DND-41 (cell line): ENCODE measurements at regions not wholly inside any gene's neighbourhood (a gene's known extent, or its start where the extent isn't known, plus 50 kb on each side); places are given as distances from the start of the nearest gene placed in this dataset.

ENCODE experiments used
- ATAC-seq: fragments of 200-7000 bp; cut with Tn5 transposase; 3 replicates; pipeline ENCODE4 v1.9.1; 2021; ENCODE audit warnings: low read depth; ENCODE audit not compliant: insufficient read depth
- DNase-seq: peaks from one replicate; pipeline ENCODE4 v3.0.0-alpha.2; 2020
- H2AFZ ChIP-seq: 2 replicates; pipeline ENCODE4 v1.6.0; 2012; ENCODE audit warnings: low read depth, low read length
- H3K27ac ChIP-seq: 2 replicates; pipeline ENCODE4 v1.5.1; 2012; ENCODE audit warnings: low read length, inconsistent platforms
- H3K27me3 ChIP-seq: fragments of 200-600 bp; sonication (generic); 2 replicates; pipeline ENCODE4 v1.6.0; 2012; ENCODE audit warnings: low read length, mild to moderate bottlenecking, inconsistent platforms; ENCODE audit not compliant: insufficient read depth, poor library complexity
- H3K36me3 ChIP-seq: 2 replicates; pipeline ENCODE4 v1.5.1; 2012; ENCODE audit warnings: low read length, inconsistent platforms; ENCODE audit not compliant: insufficient read depth
- H3K4me1 ChIP-seq: 2 replicates; pipeline ENCODE4 v1.5.1; 2012; ENCODE audit warnings: mild to moderate bottlenecking, low read length; ENCODE audit not compliant: insufficient read depth
- H3K4me2 ChIP-seq: 2 replicates; pipeline ENCODE4 v1.6.0; 2012; ENCODE audit warnings: mild to moderate bottlenecking, moderate library complexity, low read length, inconsistent platforms; ENCODE audit not compliant: insufficient read depth
- H3K4me3 ChIP-seq, 2 experiments: fragments of 200-600 bp in 1 of 2; shearing (Covaris generic) in 1 of 2; 2 replicates each; pipeline ENCODE4 v1.5.1; 2012 to 2016; ENCODE audit warnings: inconsistent platforms in 2 of 2, low read length in 2 of 2, mild to moderate bottlenecking in 2 of 2, low read depth in 1 of 2, moderate library complexity in 1 of 2
- H3K79me2 ChIP-seq: 2 replicates; pipeline ENCODE4 v1.6.0; 2012; ENCODE audit warnings: low read length, inconsistent platforms; ENCODE audit not compliant: insufficient read depth
- H3K9ac ChIP-seq: 2 replicates; pipeline ENCODE4 v1.6.0; 2012; ENCODE audit warnings: low read depth, mild to moderate bottlenecking, inconsistent platforms, low read length, moderate library complexity
- H3K9me3 ChIP-seq: 2 replicates; pipeline ENCODE4 v1.5.1; 2012; ENCODE audit warnings: low read length, moderate library complexity, mild to moderate bottlenecking, inconsistent platforms; ENCODE audit not compliant: insufficient read depth, severe bottlenecking
- H4K20me1 ChIP-seq: 2 replicates; pipeline ENCODE4 v1.6.0; 2012; ENCODE audit warnings: low read length; ENCODE audit not compliant: insufficient read depth
- EZH2 ChIP-seq: IDR thresholded peaks from 3 replicates; pipeline ENCODE4 v1.6.1; 2012; ENCODE audit warnings: borderline replicate concordance, low read depth, mild to moderate bottlenecking, moderate library complexity, low read length, inconsistent platforms; ENCODE audit not compliant: severe bottlenecking
- TF ChIP-seq, protein P1 (sequence below): IDR thresholded peaks from 2 replicates; pipeline ENCODE4 v1.5.1; 2012; ENCODE audit warnings: borderline replicate concordance, low read length, moderate library complexity, mild to moderate bottlenecking; ENCODE audit not compliant: poor library complexity, severe bottlenecking; ENCODE audit errors: extremely low read depth

DNA sequence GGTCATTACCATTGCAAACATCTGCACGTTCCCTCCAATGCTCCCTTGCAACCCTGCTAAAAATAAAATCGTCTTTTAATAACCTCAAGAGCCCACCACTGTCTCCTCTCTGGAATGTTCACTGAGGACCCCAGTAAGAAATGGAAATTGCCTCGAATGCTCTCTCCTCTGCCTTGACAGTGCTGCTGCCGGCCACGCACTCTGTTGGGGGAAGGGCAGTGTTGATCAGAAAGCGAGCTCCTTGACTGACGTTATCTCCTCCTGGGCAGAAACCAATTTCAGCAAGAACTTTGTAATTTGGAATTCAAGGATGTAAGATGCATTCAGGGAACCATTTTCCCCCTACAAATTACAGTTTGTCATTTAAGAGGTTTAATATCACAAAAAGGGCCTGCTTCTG, 718.5 kb downstream of the UQCRFS1 start:
- peaks cover 19% of the 10 kb centered on the region for H3K4me1 ChIP-seq
- ATAC-seq, result no peak
- H3K79me2 ChIP-seq, result no peaks in the 10 kb centered on the region
- H2AFZ ChIP-seq, result no peak overlapping the region
- H3K4me3 ChIP-seq, result no peak overlapping the region
- no peaks in the 10 kb centered on the region for H3K36me3 ChIP-seq
- H3K4me2 ChIP-seq, result no peak overlapping the region
- no peak overlapping the region for H3K9ac ChIP-seq
- no peak for DNase-seq
- H3K27me3 ChIP-seq, result no peaks in the 10 kb centered on the region
- peaks cover 4% of the 10 kb centered on the region for H3K9me3 ChIP-seq
- no peak overlapping the region for H3K27ac ChIP-seq
- no peaks in the 10 kb centered on the region for H4K20me1 ChIP-seq
- no peak for TF ChIP-seq EZH2
- TF ChIP-seq, protein P1, sequence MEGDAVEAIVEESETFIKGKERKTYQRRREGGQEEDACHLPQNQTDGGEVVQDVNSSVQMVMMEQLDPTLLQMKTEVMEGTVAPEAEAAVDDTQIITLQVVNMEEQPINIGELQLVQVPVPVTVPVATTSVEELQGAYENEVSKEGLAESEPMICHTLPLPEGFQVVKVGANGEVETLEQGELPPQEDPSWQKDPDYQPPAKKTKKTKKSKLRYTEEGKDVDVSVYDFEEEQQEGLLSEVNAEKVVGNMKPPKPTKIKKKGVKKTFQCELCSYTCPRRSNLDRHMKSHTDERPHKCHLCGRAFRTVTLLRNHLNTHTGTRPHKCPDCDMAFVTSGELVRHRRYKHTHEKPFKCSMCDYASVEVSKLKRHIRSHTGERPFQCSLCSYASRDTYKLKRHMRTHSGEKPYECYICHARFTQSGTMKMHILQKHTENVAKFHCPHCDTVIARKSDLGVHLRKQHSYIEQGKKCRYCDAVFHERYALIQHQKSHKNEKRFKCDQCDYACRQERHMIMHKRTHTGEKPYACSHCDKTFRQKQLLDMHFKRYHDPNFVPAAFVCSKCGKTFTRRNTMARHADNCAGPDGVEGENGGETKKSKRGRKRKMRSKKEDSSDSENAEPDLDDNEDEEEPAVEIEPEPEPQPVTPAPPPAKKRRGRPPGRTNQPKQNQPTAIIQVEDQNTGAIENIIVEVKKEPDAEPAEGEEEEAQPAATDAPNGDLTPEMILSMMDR, result no peak

DNA sequence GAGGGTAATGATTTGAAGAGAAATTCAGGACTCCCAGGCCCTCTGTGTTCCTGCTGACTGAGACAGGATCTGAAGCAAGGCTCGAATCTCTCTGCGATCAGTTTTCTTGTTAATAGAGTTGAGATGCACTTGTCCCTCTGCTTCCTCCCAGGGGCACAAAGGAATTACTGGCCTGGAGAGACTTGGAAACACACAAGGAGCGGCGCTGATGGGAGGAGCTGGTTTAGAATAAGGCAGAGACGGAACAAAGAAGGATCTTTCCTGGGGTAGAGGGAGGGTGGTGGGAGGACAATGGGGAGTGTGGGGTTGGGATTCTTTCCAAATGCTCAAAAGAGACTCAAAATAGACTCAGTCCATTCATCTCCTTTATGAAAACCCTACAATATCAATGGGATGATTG, 719.1 kb downstream of the UQCRFS1 start:
- no peak overlapping the region for H2AFZ ChIP-seq
- TF ChIP-seq EZH2, result no peak
- no peaks in the 10 kb centered on the region for H3K36me3 ChIP-seq
- no peaks in the 10 kb centered on the region for H3K27me3 ChIP-seq
- H3K79me2 ChIP-seq, result no peaks in the 10 kb centered on the region
- H4K20me1 ChIP-seq, result no peaks in the 10 kb centered on the region
- no peak overlapping the region for H3K27ac ChIP-seq
- peaks cover 20% of the 10 kb centered on the region for H3K4me1 ChIP-seq
- H3K9ac ChIP-seq, result no peak overlapping the region
- DNase-seq (no peak), ATAC-seq (no peak)
- H3K4me2 ChIP-seq, result no peak overlapping the region
- H3K9me3 ChIP-seq, result peaks cover 4% of the 10 kb centered on the region
- no peak overlapping the region for H3K4me3 ChIP-seq

DNA sequence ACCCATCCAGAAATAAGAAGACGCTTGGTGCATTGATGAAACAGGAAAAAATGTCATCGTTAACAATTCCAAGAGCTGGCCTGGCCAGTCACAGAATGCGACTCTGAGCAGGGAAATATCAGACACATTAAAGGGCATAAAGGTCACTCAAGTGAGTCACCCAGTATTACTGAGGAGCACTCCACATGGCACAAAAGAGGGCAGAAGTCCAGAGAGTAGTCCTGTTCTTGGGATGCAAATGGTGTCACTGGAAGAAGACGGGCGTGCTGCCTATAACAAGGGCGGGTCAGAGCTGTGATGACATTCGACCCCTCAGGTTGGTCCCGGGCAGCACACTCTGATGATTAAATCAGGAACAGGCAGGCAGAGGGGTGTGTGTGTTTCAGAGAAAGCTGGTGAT, 720.3 kb downstream of the UQCRFS1 start:
- Histone ChIP-seq H4K20me1 (no peaks in the 10 kb centered on the region), H3K27ac (no peak overlapping the region), H3K9me3 (peaks cover 4% of the 10 kb centered on the region), H3K4me1 (peaks cover 33% of the 10 kb centered on the region), H3K4me3 (no peak overlapping the region), H3K36me3 (no peaks in the 10 kb centered on the region), H3K4me2 (no peak overlapping the region), H3K27me3 (no peaks in the 10 kb centered on the region), H3K9ac (no peak overlapping the region), H3K79me2 (no peaks in the 10 kb centered on the region), H2AFZ (no peak overlapping the region)
- no peak for ATAC-seq
- TF ChIP-seq, protein P1, result no peak
- no peak for TF ChIP-seq EZH2
- no peak for DNase-seq

DNA sequence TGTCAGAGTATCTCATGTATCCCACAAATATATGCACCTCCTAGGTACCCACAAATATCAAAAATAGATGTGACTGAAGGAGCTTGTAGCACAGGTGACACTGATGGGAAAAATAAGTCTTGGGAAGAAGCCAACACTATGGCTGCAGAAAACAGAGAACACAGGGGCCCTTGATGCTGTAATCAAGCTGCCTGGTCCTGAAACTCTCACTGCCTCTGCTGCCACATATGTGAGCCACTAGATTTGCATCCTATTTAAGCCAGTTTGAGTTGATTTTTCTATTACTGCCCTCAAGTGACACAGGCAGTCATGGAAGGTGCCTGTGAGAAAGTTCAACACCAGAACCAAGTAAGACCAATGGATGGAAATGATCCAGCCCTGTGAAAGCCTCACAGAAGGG, 720.8 kb downstream of the UQCRFS1 start:
- H3K27me3 ChIP-seq, result no peaks in the 10 kb centered on the region
- H3K79me2 ChIP-seq, result no peaks in the 10 kb centered on the region
- H3K9ac ChIP-seq, result no peak overlapping the region
- ATAC-seq (no peak), DNase-seq (no peak)
- peaks cover 37% of the 10 kb centered on the region for H3K4me1 ChIP-seq
- no peaks in the 10 kb centered on the region for H3K36me3 ChIP-seq
- H3K9me3 ChIP-seq, result peaks cover 4% of the 10 kb centered on the region
- no peak overlapping the region for H3K4me3 ChIP-seq
- no peaks in the 10 kb centered on the region for H4K20me1 ChIP-seq
- H2AFZ ChIP-seq, result no peak overlapping the region
- no peak overlapping the region for H3K4me2 ChIP-seq
- no peak for TF ChIP-seq EZH2
- TF ChIP-seq, protein P1, result no peak
- no peak overlapping the region for H3K27ac ChIP-seq
